ENCODE measurements at regions not wholly inside any gene's neighbourhood (a gene's known extent, or its start where the extent isn't known, plus 50 kb on each side); places are given as distances from the start of the nearest gene placed in this dataset.

DNA sequence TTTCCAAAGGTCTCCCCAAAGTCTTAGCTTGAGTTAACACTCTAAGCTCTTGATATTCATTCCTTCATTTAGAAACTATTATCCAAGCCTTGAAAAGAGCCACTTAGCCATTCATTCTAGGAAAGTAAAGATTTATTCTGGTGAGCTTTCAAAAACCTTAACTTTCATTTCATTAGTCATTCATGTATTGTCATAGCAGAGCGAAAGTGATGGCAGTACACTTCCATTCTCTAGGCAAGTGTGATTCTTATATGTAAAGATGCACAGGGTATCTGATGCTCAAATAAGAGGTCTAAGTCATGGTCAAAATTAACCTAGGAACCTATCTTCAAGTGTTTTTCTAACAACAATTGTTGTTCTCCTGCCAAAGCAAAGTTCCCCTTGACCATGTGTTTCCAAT, 553.0 kb upstream of the FANCL start:
- TF ChIP-seq, protein P1, sequence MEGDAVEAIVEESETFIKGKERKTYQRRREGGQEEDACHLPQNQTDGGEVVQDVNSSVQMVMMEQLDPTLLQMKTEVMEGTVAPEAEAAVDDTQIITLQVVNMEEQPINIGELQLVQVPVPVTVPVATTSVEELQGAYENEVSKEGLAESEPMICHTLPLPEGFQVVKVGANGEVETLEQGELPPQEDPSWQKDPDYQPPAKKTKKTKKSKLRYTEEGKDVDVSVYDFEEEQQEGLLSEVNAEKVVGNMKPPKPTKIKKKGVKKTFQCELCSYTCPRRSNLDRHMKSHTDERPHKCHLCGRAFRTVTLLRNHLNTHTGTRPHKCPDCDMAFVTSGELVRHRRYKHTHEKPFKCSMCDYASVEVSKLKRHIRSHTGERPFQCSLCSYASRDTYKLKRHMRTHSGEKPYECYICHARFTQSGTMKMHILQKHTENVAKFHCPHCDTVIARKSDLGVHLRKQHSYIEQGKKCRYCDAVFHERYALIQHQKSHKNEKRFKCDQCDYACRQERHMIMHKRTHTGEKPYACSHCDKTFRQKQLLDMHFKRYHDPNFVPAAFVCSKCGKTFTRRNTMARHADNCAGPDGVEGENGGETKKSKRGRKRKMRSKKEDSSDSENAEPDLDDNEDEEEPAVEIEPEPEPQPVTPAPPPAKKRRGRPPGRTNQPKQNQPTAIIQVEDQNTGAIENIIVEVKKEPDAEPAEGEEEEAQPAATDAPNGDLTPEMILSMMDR (IDR thresholded peaks at IDR 0.05; ENCODE audit: insufficient read depth, low read length, poor library complexity, severe bottlenecking): no peak
- TF ChIP-seq EZH2phosphoT487 (conservative IDR thresholded peaks at IDR 0.05; ENCODE audit: low read length): no peak
